OCI-LY7 (cell line): ENCODE measurements at regions not wholly inside any gene's neighbourhood (a gene's known extent, or its start where the extent isn't known, plus 50 kb on each side); places are given as distances from the start of the nearest gene placed in this dataset.

Source experiments
- BruUV-seq: library from RNA; stranded (reverse); fragments of 400-500 nt; replicated peaks from 2 replicates; lab custom pipeline; 2021; lab: Mats Ljungman, UMichigan
- CTCF ChIA-PET: fragments of 300-600 bp; sonication (Branson Sonifier 250); formaldehyde crosslinking; loops from one replicate; lab custom pipeline; 2022; ENCODE audit warnings: antibody characterized with exemption; ENCODE audit not compliant: unreplicated experiment; lab: Charles Lee
- POLR2A ChIA-PET: fragments of 300-600 bp; sonication (Branson Sonifier 250); formaldehyde crosslinking; loops from one replicate; lab custom pipeline; 2022; ENCODE audit warnings: antibody characterized with exemption; lab: Charles Lee
- DNase-seq: peaks from one replicate; pipeline ENCODE4 v3.0.0-alpha.2; 2015; ENCODE audit warnings: low spot score
- H2AFZ ChIP-seq: fragments of 200-600 bp; sonication (generic), shearing (Covaris generic); 2 replicates; pipeline ENCODE4 v1.6.1; 2014; ENCODE audit warnings: mild to moderate bottlenecking, antibody characterized with exemption, low read length, moderate library complexity
- H3K27ac ChIP-seq: fragments of 200-600 bp; sonication (generic); 2 replicates; pipeline ENCODE4 v1.5.1; 2014; ENCODE audit warnings: mixed run types, low read depth, mild to moderate bottlenecking, moderate library complexity, low read length, inconsistent platforms; ENCODE audit not compliant: poor library complexity, severe bottlenecking
- H3K36me3 ChIP-seq: fragments of 200-600 bp; sonication (generic); 2 replicates; pipeline ENCODE4 v1.6.1; 2014; ENCODE audit warnings: mild to moderate bottlenecking, antibody characterized with exemption, low read length, moderate library complexity, mixed read lengths; ENCODE audit not compliant: insufficient read depth
- H3K4me1 ChIP-seq: fragments of 200-600 bp; sonication (generic); 2 replicates; pipeline ENCODE4 v1.5.1; 2014; ENCODE audit warnings: mild to moderate bottlenecking, low read length; ENCODE audit not compliant: insufficient read depth, poor library complexity, severe bottlenecking
- H3K4me2 ChIP-seq: fragments of 200-600 bp; sonication (generic); 2 replicates; pipeline ENCODE4 v1.6.1; 2014; ENCODE audit warnings: mild to moderate bottlenecking, low read length
- H3K4me3 ChIP-seq: fragments of 200-600 bp; sonication (generic); 2 replicates; pipeline ENCODE4 v1.5.1; 2014; ENCODE audit warnings: mild to moderate bottlenecking, low read depth, low read length; ENCODE audit not compliant: poor library complexity, severe bottlenecking
- H3K79me2 ChIP-seq: fragments of 200-600 bp; sonication (generic); 2 replicates; pipeline ENCODE4 v1.6.1; 2016; ENCODE audit warnings: low read depth, mild to moderate bottlenecking, low read length, moderate library complexity, mixed read lengths; ENCODE audit not compliant: insufficient read depth
- H3K9me2 ChIP-seq: fragments of 200-600 bp; sonication (generic); 2 replicates; pipeline ENCODE4 v1.6.1; 2016; ENCODE audit warnings: mild to moderate bottlenecking, low read length, mixed read lengths; ENCODE audit not compliant: insufficient read depth
- H3K9me3 ChIP-seq: fragments of 200-600 bp; sonication (generic); 2 replicates; pipeline ENCODE4 v1.6.1; 2014; ENCODE audit warnings: mild to moderate bottlenecking, mixed run types, low read length, mixed read lengths
- H4K20me1 ChIP-seq: fragments of 200-600 bp; sonication (generic); 2 replicates; pipeline ENCODE4 v1.6.1; 2014; ENCODE audit warnings: mild to moderate bottlenecking, antibody characterized with exemption, low read length, moderate library complexity, mixed read lengths; ENCODE audit not compliant: insufficient read depth
- EZH2phosphoT487 ChIP-seq: fragments of 200-600 bp; sonication (generic); IDR thresholded peaks from 2 replicates; pipeline ENCODE4 v1.6.1; 2018; ENCODE audit warnings: low read depth, borderline replicate concordance, mild to moderate bottlenecking, mixed run types, antibody characterized with exemption, low read length, moderate library complexity, mixed read lengths
- intact Hi-C: fragments of 100-400 bp; cut with micrococcal nuclease; formaldehyde crosslinking; loops from one replicate; pipeline ENCODE4 v1.10.0; 2022; ENCODE audit not compliant: unreplicated experiment
- TF ChIP-seq, protein P1 (sequence below): fragments of 200-600 bp; sonication (generic); conservative IDR thresholded peaks from 2 replicates; pipeline ENCODE4 v1.5.1; 2014; ENCODE audit warnings: mild to moderate bottlenecking, antibody characterized with exemption, low read length, moderate library complexity, mixed read lengths

DNA sequence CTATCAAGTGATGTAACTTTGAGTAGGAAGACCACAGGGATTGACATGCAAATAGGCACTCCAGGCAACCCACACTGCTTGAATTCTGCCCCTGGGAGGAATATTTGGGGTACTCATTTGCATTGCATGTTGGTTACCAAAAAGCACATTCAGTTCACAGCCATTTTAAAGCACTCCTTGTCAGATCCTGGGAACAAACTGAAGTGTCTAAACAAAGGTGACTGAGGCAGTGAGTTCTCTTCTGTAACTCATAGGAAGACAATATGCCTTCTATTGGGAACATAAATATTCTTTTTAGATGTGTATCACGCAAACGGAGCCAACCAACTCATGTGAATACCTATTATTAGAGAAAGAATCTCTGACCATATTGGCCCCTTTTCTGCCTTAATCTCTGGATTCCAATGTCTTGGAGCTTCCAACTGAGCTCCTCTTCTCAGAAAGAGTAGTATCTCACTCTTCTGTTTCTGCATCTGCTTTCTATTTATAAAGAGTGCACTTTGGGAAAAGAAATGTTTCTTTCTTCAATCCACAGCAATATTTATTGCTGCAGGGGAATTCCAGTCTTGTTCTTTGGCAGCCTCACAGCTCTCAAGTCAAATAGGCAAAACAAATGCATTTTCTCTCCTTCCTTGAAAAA is 125.7 kb upstream of the NBEA start:
- Histone ChIP-seq H3K9me3 (0 out of 2 replicates have a peak, but pooled peaks cover 6% of the 10 kb centered on the region), H4K20me1 (no peaks in the 10 kb centered on the region), H3K36me3 (no peaks in the 10 kb centered on the region), H2AFZ (no peak overlapping the region), H3K79me2 (no peaks in the 10 kb centered on the region), H3K4me3 (no peak overlapping the region), H3K4me2 (no peak overlapping the region), H3K27ac (no peak overlapping the region), H3K4me1 (no peaks in the 10 kb centered on the region), H3K9me2 (no peaks in the 10 kb centered on the region)
- BruUV-seq: no TSS peak
- DNase-seq: no peak
- intact Hi-C loops: no loop called here
- TF ChIP-seq, protein P1, sequence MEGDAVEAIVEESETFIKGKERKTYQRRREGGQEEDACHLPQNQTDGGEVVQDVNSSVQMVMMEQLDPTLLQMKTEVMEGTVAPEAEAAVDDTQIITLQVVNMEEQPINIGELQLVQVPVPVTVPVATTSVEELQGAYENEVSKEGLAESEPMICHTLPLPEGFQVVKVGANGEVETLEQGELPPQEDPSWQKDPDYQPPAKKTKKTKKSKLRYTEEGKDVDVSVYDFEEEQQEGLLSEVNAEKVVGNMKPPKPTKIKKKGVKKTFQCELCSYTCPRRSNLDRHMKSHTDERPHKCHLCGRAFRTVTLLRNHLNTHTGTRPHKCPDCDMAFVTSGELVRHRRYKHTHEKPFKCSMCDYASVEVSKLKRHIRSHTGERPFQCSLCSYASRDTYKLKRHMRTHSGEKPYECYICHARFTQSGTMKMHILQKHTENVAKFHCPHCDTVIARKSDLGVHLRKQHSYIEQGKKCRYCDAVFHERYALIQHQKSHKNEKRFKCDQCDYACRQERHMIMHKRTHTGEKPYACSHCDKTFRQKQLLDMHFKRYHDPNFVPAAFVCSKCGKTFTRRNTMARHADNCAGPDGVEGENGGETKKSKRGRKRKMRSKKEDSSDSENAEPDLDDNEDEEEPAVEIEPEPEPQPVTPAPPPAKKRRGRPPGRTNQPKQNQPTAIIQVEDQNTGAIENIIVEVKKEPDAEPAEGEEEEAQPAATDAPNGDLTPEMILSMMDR: no peak
- TF ChIP-seq EZH2phosphoT487: no peak
- CTCF ChIA-PET: no interaction called here
- POLR2A ChIA-PET: no interaction called here

DNA sequence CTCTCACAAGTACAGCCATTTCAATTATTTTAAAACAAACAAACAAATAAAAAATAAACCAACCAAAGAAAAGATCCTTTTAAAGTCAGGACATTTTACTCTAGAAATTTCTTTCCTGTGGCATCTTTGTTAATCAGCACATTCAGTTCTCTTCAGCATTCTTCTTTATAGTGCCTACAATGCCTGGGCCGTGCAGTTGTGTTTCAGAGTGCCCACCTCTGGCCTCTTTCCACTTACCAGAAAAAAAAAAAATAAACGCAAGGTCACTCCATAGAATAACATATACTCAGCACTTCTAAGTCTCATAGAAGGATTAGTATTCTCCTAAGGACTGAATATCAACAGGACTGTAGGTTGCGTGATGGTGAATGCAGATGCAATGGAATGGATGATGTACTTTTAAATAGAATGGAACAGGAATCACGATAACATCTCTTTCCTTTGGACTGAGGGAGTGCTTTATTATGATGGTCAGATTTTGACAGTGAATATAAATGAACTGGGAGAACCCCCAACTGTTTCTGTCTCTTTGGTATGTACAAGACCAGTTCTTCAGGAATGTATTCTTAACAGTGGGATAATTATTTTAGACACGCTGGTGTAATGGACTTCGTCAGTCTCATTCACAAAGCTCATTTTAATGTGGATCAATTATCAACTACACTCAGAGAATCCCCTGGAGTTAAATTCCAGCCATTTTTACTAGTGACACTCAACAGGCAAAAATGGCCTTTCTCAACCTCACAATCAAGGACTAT is 125.0 kb upstream of the NBEA start:
- Histone ChIP-seq H4K20me1 (no peaks in the 10 kb centered on the region), H3K9me3 (0 out of 2 replicates have a peak, but pooled peaks cover 3% of the 10 kb centered on the region), H3K4me3 (no peak overlapping the region), H2AFZ (no peak overlapping the region), H3K36me3 (no peaks in the 10 kb centered on the region), H3K4me2 (no peak overlapping the region), H3K27ac (no peak overlapping the region), H3K4me1 (no peaks in the 10 kb centered on the region), H3K79me2 (no peaks in the 10 kb centered on the region), H3K9me2 (no peaks in the 10 kb centered on the region)
- intact Hi-C loops: no loop called here
- no TSS peak for BruUV-seq
- POLR2A ChIA-PET: interaction anchor here (0.6 to 0.8 kb wide), 2 partner anchors 9 to 293 kb away, joined by 3 to 6 read pairs; no protein-coding TSS in a partner anchor
- DNase-seq: no peak
- CTCF ChIA-PET: no interaction called here
- TF ChIP-seq, protein P1: no peak
- TF ChIP-seq EZH2phosphoT487: no peak

- POLR2A ChIA-PET: interaction anchor here (0.6 kb wide), 1 partner anchor 583 kb away, joined by 3 read pairs; no protein-coding TSS in a partner anchor
- DNase-seq: no peak
- no peaks in the 10 kb centered on the region for H3K9me2 ChIP-seq
- H2AFZ ChIP-seq: no peak overlapping the region
- intact Hi-C loops: no loop called here
- H3K79me2 ChIP-seq: no peaks in the 10 kb centered on the region
- no peaks in the 10 kb centered on the region for H3K4me1 ChIP-seq
- no peak overlapping the region for H3K4me2 ChIP-seq
- TF ChIP-seq, protein P1: no peak
- TF ChIP-seq EZH2phosphoT487: no peak
- no peaks in the 10 kb centered on the region for H3K36me3 ChIP-seq
- no peak overlapping the region for H3K4me3 ChIP-seq
- BruUV-seq: no TSS peak
- H3K9me3 ChIP-seq: no peaks in the 10 kb centered on the region
- CTCF ChIA-PET: no interaction called here
- no peaks in the 10 kb centered on the region for H4K20me1 ChIP-seq
- H3K27ac ChIP-seq: no peak overlapping the region
These were observed 119.4 kb upstream of the NBEA start for GRCh38 chr13:34822650-34823049.
